GM12864 (cell line): ENCODE measurements at regions not wholly inside any gene's neighbourhood (a gene's known extent, or its start where the extent isn't known, plus 50 kb on each side); places are given as distances from the start of the nearest gene placed in this dataset.

ENCODE experiments used
- DNase-seq: peaks from one replicate; pipeline ENCODE4 v3.0.0-alpha.2; 2011; ENCODE audit warnings: low read depth
- H3K4me3 ChIP-seq: 2 replicates; pipeline ENCODE4 v1.5.1; 2011; ENCODE audit warnings: mild to moderate bottlenecking, low read depth, low read length, control low read depth
- TF ChIP-seq, protein P1 (sequence below): IDR thresholded peaks from 2 replicates; pipeline ENCODE4 v1.5.1; 2011; ENCODE audit warnings: low read depth, mild to moderate bottlenecking, moderate library complexity, low read length, control low read depth, inconsistent platforms; ENCODE audit errors: missing control alignments

DNA sequence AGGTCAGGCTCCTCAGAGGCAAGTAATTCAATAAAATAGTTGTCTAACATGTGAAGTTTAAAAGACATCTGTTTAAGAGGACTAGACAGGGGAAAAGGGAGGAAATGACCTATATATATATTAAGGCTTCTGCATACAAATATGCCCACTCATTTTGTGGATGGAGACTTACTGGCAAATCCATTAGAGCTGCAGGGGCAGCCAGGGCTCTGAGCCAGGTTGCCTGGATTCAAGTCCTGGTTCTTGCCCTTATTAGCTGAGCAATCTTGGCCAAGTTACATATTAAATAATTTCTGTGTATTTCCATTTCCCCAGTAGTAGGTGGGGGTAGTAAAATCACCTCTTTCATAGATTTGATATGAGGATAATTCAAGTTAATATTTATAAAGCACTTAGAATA is 287.0 kb upstream of the RIMS1 start:
- TF ChIP-seq, protein P1, sequence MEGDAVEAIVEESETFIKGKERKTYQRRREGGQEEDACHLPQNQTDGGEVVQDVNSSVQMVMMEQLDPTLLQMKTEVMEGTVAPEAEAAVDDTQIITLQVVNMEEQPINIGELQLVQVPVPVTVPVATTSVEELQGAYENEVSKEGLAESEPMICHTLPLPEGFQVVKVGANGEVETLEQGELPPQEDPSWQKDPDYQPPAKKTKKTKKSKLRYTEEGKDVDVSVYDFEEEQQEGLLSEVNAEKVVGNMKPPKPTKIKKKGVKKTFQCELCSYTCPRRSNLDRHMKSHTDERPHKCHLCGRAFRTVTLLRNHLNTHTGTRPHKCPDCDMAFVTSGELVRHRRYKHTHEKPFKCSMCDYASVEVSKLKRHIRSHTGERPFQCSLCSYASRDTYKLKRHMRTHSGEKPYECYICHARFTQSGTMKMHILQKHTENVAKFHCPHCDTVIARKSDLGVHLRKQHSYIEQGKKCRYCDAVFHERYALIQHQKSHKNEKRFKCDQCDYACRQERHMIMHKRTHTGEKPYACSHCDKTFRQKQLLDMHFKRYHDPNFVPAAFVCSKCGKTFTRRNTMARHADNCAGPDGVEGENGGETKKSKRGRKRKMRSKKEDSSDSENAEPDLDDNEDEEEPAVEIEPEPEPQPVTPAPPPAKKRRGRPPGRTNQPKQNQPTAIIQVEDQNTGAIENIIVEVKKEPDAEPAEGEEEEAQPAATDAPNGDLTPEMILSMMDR, result no peak
- no peak for DNase-seq
- H3K4me3 ChIP-seq, result no peak overlapping the region

DNA sequence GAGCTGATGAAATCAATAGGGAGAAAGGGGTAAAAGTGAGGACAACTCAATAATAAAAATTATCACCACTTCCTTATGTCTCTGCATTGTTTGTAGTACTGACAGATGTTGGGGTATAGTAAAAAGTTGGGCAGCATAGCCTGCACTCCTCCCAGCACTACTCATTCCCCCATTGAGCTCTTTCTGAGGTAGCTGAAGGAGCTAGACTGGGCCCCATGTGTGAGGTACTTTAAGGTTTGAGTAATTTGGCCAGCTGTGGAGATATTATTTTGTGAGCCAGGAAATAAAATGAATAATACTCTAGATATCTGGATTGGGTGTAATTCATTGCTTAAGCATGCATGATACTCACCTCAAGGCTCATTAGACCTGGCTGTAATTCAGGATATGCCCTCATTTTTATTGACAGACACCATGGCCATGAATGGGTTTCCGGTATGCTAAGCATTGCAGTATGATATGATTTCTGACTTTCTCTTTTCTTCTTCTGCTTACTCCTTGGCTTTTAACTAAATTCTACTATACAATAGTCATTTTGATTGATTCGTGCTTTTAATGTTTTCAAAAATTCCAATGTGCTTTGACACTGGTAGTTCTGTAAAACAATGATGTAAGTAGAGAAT is 283.9 kb upstream of the RIMS1 start:
- TF ChIP-seq, protein P1, result no peak
- H3K4me3 ChIP-seq, result no peak overlapping the region
- DNase-seq, result no peak

DNA sequence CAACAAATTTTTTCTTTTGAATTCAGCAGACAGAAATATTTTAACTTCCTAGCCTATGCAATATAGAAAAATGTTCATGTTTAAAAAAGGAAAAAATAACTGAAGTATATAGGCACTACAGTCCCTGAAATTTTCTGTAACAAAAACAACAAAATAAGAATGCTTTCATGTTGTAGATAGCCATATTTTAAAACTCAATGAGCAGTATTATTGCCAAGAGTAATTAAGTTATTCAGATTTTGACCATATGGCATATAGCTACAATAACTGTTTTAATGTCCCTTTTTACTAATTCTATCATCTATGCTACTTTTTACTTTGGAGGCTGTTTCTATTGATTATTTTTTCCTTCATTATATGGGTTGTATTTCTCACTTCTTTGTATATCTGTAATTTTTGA is 283.3 kb upstream of the RIMS1 start:
- DNase-seq, result no peak
- TF ChIP-seq, protein P1, result no peak
- no peak overlapping the region for H3K4me3 ChIP-seq

DNA sequence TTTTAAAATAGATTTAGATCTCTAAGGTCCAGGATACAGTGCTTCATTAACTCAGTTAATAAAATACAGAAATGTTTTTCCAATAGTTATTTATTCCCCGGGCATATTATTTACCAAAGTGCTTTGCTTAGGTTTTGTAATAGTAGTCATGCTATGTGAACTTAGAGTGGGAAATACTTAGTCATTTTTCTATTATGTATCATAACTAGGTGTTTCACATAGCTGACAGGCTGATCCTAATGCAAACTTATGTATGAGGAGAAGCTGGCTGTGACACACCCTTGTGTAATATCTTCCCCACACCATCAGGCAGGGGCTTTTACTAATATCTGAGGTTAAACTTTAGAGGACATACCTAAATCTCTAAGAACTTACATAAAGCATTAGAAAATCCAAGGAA is 277.7 kb upstream of the RIMS1 start:
- no peak overlapping the region for H3K4me3 ChIP-seq
- TF ChIP-seq, protein P1, result no peak
- no peak for DNase-seq

DNA sequence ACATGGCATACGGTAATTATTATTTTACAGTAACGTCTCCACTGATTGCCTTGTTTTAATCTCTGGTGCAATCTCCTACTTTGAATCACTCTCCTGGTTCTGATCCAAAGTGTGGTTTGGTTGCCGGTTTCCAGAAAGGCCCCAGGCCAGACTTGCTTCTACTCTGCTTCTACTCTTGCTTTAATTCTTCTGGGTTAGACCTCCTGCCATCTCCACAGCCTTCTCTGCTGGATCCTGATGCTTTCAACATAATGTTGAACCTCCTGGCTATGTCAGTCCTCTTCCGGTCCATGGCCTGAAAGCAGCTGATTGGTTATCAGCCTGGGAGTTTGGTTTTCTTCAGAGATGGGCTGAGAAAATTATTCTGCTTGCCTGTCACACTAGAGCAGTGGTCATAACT is 266.5 kb upstream of the RIMS1 start:
- TF ChIP-seq, protein P1, result no peak
- H3K4me3 ChIP-seq, result no peak overlapping the region
- no peak for DNase-seq

DNA sequence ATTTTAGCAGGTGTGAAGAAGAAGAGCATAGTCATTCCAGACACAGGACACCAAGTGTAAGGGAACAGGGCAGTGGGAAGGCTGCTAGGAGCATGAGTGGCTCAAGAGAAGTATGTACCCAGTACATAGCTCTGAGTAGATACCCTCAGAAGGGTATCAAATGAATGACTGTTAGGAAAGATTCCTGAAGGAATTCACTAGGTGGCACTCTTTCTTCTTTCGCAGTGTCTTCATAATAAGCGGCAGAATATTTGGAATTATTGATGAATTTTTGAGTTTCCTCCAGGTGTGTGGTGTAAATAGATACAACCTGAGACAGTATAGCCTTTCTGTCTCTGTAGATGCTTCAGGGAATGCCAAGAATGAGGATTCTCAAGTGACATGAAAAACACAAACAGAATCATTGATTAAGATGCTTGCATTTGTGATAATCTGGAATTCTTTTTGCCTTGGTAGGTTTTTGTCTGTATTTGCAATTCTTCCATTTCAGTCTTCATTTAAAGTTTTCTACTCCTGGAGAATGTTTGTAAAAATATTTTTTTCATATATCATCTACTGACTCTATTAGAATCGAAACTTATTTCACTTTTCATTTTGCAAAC is 264.3 kb upstream of the RIMS1 start:
- DNase-seq, result no peak
- TF ChIP-seq, protein P1, result peak; percentile 25
- no peak overlapping the region for H3K4me3 ChIP-seq

DNA sequence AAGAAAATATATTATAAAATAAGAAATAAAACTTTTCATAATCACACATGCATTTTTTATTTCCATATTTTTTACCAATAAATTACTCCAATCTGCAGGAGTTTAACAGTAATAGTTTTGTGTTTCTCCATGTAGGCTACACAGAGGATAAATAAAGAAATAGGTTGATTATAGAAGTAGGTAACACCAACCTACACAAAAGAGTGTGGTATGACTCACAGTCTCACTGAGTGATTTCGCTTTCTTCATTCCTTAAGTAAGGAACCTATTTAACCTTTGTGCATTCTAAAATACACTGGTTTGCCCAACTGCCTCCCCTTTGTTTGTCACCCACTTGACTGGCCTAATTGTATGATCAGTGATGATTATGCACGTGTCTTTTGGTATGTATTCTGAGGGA is 244.2 kb upstream of the RIMS1 start:
- H3K4me3 ChIP-seq, result no peak overlapping the region
- DNase-seq, result no peak
- TF ChIP-seq, protein P1, result no peak
